Progenitor cell of endocrine pancreas (in vitro differentiated cells): ENCODE measurements at regions not wholly inside any gene's neighbourhood (a gene's known extent, or its start where the extent isn't known, plus 50 kb on each side); places are given as distances from the start of the nearest gene placed in this dataset.
"Not testable (repeated sequence)": the region's sequence is repeated elsewhere in the genome, so short reads cannot be mapped to it uniquely, and the experiment has no call there.

Experiments
- DNase-seq: peaks from one replicate; pipeline ENCODE4 v3.0.0; 2021; ENCODE audit warnings: low spot score; ENCODE audit not compliant: unreplicated experiment
- H3K27ac Mint-ChIP-seq: 2 replicates; pipeline ENCODE4 v1.8.0; 2021; ENCODE audit warnings: mild to moderate bottlenecking, moderate library complexity, mixed read lengths
- H3K27me3 Mint-ChIP-seq: 2 replicates; pipeline ENCODE4 v1.8.0; 2021; ENCODE audit warnings: mixed read lengths
- H3K36me3 Mint-ChIP-seq: 2 replicates; pipeline ENCODE4 v1.8.0; 2022; ENCODE audit warnings: mixed read lengths; ENCODE audit not compliant: insufficient read depth
- H3K4me1 Mint-ChIP-seq: 2 replicates; pipeline ENCODE4 v1.8.0; 2021; ENCODE audit warnings: low read depth, mixed read lengths
- H3K4me3 Mint-ChIP-seq: 2 replicates; pipeline ENCODE4 v1.8.0; 2021; ENCODE audit warnings: low read depth, mild to moderate bottlenecking, moderate library complexity, mixed read lengths
- H3K9me3 Mint-ChIP-seq: 2 replicates; pipeline ENCODE4 v1.8.0; 2021; ENCODE audit warnings: low read depth, mixed read lengths
- TF ChIP-seq, protein P1 (sequence below): fragments of 200-600 bp; sonication (generic); IDR thresholded peaks from one replicate; pipeline ENCODE4 v1.5.0; 2021; ENCODE audit warnings: antibody characterized with exemption, mild to moderate bottlenecking; ENCODE audit not compliant: unreplicated experiment

DNA sequence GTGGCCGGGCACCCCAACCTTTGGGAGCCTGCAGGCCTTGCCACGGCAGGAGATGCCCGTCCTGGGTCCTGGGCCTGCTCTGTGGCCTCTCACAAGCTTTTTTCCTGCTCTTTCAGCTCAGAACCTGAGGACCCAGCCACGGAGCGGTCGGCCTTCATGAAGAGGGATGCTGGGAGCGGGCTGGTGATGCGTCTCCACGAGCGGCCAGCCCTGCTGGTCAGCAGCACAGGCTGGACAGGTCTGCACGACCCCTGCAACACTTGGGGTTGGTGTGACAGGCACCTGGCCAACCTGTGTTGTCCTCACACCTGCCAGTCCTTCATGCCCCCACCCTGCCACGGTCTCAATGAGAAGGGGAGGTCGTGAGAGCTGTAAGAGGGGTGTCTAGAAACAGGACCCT, 170.0 kb downstream of the ADRA2C start:
- no peaks in the 10 kb centered on the region for H3K9me3 Mint-ChIP-seq
- H3K27me3 Mint-ChIP-seq: peaks cover 18% of the 10 kb centered on the region
- TF ChIP-seq, protein P1, sequence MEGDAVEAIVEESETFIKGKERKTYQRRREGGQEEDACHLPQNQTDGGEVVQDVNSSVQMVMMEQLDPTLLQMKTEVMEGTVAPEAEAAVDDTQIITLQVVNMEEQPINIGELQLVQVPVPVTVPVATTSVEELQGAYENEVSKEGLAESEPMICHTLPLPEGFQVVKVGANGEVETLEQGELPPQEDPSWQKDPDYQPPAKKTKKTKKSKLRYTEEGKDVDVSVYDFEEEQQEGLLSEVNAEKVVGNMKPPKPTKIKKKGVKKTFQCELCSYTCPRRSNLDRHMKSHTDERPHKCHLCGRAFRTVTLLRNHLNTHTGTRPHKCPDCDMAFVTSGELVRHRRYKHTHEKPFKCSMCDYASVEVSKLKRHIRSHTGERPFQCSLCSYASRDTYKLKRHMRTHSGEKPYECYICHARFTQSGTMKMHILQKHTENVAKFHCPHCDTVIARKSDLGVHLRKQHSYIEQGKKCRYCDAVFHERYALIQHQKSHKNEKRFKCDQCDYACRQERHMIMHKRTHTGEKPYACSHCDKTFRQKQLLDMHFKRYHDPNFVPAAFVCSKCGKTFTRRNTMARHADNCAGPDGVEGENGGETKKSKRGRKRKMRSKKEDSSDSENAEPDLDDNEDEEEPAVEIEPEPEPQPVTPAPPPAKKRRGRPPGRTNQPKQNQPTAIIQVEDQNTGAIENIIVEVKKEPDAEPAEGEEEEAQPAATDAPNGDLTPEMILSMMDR: no peak
- no peaks in the 10 kb centered on the region for H3K4me1 Mint-ChIP-seq
- H3K4me3 Mint-ChIP-seq: no peak overlapping the region
- no peak for DNase-seq
- H3K27ac Mint-ChIP-seq: no peak overlapping the region
- H3K36me3 Mint-ChIP-seq: no peaks in the 10 kb centered on the region

DNA sequence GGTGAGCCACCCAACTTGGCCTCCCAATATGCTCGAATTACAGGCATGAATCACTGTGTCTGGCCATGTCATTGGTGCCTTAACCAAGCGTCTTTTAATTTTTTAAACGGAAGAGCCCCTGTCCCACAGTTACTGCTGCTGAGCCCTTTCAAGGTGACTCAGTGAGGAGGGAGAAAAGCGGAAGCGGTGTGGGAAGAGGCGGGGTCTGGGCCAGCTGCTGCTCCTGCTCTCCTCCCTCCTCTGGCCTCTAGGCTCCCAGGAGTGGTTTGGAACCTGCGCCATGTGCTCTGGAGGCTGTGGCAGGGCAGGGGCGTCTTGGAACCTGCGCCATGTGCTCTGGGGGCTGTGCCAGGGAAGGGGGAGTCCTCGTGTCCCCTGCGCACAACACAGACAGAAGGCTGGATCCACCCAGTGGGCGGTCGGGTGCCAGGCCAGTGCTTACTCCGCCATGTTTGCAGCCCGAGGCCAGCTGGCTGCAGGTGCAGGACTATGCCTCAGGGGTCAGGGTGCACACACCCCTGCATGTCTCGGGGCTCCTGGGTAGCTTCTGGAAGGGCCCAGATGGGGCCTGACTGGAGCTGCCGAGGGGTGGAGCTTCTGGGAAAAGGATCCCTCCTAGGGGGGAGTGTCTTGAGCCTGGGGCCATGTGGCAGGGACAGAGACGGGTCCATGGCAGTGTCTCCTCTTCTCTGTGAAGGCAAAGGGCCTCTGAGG, 171.8 kb downstream of the ADRA2C start:
- H3K27me3 Mint-ChIP-seq: peaks cover 29% of the 10 kb centered on the region
- not testable (repeated sequence) for H3K36me3 Mint-ChIP-seq, H3K9me3 Mint-ChIP-seq, H3K4me1 Mint-ChIP-seq, DNase-seq, H3K27ac Mint-ChIP-seq, H3K4me3 Mint-ChIP-seq

DNA sequence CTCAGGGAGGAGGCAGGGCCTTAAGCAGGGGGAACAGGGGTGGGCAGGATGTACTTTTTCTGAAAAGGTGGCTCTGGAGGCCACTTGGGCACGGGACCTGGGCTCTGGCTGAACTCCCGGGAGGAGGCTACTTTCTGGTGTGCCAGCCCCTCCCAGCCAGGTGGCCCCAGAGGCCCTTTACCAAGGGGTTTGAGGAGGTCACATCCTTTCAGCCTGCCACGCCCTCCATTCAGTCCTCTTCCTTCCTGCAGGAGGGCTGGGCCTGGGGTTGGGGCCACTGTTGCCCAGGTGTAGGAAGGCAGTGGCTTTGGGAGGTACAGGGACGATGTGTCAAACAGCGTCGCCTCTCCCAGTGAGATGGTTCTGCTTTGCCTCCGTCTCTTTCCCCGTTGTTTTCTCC, 172.5 kb downstream of the ADRA2C start:
- H3K4me3 Mint-ChIP-seq, H3K27ac Mint-ChIP-seq, H3K4me1 Mint-ChIP-seq, DNase-seq, H3K9me3 Mint-ChIP-seq, H3K36me3 Mint-ChIP-seq: not testable (repeated sequence)
- H3K27me3 Mint-ChIP-seq: peaks cover 27% of the 10 kb centered on the region

DNA sequence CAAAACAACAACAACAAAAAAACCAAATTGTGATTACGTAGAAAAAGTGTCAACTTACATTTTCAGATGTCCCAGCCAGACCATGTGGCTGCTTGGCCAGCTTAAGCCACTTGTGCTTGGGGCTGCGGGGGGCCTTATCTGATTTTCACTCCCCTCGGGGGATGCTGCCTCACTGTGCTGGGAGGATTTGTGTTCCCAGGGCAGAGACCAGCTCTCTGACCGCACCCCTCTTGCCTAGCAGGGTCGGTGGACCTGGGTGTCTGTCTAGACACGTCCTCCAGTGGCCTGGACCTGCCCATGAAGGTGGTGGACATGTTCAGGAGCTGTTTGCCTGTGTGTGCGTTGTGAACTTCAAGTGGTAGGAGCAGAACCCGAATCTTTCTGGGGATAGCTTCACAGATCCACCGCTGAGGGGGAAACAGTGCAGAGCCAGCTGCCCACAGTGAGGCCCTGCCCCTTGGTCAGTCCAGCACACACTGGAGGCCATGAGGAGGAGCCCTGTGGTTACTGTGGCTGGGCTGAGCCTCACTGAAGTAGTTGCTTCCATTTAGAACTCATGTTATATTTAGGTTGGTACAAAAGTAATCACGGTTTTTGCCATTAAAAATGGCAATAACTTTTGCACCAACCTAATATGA, 173.9 kb downstream of the ADRA2C start:
- H3K4me1 Mint-ChIP-seq, DNase-seq, H3K9me3 Mint-ChIP-seq, H3K27ac Mint-ChIP-seq, H3K4me3 Mint-ChIP-seq, H3K36me3 Mint-ChIP-seq: not testable (repeated sequence)
- H3K27me3 Mint-ChIP-seq: peaks cover 20% of the 10 kb centered on the region

DNA sequence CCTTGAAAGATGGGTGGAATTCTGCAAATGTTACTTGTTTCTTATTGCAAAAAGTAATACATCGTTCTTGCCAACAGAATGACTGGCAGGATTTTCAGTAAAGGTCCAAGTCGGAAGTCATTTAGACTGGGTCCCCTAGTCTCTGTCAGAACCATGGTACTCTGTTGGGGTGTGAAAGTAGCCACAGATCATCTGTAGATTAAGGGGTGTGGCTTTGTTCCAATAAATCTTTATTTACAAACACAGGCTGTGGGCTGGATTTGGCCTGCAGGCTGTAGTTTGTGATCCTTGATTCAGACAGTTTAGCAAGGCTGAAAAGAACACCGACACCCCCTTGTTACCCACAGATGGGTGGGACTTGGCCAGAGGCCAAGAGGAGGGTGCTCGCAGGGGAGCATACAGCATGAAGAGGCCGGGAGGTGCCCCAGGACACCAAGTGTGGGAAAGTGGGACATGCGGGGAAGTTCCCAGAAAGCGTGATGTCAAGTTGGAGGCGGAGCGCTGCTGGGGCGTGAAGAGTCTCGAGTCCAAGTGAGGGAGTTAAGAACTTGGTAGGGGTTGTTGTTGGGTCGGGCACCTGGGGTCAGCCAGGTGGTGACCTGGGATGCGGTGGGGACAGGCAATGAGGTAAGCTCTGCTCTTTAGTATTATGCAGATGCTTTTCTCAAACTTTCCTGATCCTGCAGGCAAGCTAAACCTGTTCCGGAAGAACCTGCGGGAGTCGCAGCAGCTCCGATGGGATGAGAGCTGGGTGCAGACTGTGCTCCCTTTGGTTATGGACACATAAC, 175.7 kb downstream of the ADRA2C start:
- not testable (repeated sequence) for H3K9me3 Mint-ChIP-seq, DNase-seq, H3K36me3 Mint-ChIP-seq, H3K4me3 Mint-ChIP-seq, H3K27ac Mint-ChIP-seq, H3K4me1 Mint-ChIP-seq
- peaks cover 14% of the 10 kb centered on the region for H3K27me3 Mint-ChIP-seq

DNA sequence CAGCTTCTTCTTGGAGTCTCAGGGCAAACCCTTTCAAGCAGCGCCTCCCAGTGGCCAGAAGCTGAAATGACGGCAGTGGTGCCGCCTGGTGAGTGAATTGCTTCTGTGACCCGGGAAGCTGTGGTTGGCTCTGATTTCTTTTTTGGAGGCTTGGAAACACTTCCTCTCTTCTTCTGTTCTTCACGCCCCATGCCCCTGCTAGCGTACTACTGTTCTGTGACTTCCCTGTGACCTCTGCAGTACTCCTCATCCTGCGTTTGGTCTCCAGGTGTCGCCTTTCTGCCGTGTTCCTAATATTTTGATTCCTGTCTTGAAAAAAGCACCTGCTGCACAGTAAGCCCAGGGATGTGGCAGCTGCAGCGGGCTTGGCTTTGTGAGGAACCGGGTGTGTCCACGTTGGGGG, 176.4 kb downstream of the ADRA2C start:
- H3K4me3 Mint-ChIP-seq, H3K36me3 Mint-ChIP-seq, H3K27ac Mint-ChIP-seq, H3K4me1 Mint-ChIP-seq, H3K9me3 Mint-ChIP-seq: not testable (repeated sequence)
- peak; percentile 51 for DNase-seq
- TF ChIP-seq, protein P1: peak; percentile 61
- H3K27me3 Mint-ChIP-seq: peaks cover 14% of the 10 kb centered on the region

DNA sequence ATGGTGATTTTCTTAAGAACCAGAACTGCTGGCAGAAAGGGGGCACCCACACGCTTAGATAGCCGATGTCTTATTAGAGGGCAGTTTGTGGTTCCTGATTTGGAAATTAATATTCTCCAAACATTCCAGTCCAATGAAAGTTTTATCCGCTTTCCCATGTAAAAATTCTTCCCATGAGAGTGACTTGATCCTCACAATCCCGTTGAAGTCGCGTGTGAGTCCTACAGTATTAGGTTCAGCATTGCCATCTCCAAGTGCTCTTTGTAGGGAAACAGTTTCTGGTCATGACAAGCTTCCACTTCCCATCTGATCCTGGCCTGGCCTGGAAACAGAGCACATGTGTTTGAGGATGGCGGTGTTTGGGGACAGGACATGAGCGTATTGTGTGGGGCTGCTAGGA, 176.9 kb downstream of the ADRA2C start:
- peaks cover 14% of the 10 kb centered on the region for H3K27me3 Mint-ChIP-seq
- H3K4me1 Mint-ChIP-seq, H3K9me3 Mint-ChIP-seq, H3K27ac Mint-ChIP-seq, H3K4me3 Mint-ChIP-seq, DNase-seq, H3K36me3 Mint-ChIP-seq: not testable (repeated sequence)
